ENCODE measurements at regions not wholly inside any gene's neighbourhood (a gene's known extent, or its start where the extent isn't known, plus 50 kb on each side); places are given as distances from the start of the nearest gene placed in this dataset.

DNA sequence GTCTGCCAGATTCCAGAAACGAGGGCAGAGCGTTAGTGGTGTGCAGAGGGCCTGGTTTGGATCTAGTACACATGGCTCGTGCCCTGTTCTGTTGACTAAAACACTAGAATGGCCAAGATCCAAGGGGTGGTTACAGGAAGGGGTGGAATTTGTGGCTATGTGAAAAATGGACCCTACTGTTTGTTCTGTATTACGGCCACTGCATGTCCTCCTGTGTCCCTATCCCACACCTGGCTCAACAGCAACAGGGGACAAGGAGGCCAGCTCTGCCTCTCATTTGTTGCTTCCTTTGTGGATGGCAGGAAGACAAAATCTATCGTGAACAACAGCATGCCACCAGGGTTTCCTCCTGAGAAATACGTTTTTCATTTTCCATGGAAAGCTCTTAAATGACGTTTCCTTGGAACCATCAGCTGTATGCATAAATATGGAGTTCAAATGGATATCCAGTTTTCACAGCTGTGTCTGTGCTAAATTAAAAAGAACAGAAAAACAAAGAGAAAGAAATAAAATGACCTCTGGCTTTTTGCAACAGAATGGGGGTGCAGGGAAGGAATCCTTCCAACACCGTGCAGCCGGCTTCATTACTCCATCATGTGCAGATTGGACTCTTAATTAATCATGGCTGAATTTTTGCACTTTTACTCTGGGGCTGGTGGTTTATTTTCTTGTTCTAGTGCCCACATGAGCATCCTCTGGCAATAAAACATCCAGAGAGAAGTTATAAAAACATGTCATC, 318.9 kb downstream of the CXCL12 start:
- TF ChIP-seq POLR2A (IDR thresholded peaks at IDR 0.05) = no peak
- TF ChIP-seq, protein P1, sequence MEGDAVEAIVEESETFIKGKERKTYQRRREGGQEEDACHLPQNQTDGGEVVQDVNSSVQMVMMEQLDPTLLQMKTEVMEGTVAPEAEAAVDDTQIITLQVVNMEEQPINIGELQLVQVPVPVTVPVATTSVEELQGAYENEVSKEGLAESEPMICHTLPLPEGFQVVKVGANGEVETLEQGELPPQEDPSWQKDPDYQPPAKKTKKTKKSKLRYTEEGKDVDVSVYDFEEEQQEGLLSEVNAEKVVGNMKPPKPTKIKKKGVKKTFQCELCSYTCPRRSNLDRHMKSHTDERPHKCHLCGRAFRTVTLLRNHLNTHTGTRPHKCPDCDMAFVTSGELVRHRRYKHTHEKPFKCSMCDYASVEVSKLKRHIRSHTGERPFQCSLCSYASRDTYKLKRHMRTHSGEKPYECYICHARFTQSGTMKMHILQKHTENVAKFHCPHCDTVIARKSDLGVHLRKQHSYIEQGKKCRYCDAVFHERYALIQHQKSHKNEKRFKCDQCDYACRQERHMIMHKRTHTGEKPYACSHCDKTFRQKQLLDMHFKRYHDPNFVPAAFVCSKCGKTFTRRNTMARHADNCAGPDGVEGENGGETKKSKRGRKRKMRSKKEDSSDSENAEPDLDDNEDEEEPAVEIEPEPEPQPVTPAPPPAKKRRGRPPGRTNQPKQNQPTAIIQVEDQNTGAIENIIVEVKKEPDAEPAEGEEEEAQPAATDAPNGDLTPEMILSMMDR (IDR thresholded peaks at IDR 0.05) = no peak
